ENCODE measurements at regions not wholly inside any gene's neighbourhood (a gene's known extent, or its start where the extent isn't known, plus 50 kb on each side); places are given as distances from the start of the nearest gene placed in this dataset.

DNA sequence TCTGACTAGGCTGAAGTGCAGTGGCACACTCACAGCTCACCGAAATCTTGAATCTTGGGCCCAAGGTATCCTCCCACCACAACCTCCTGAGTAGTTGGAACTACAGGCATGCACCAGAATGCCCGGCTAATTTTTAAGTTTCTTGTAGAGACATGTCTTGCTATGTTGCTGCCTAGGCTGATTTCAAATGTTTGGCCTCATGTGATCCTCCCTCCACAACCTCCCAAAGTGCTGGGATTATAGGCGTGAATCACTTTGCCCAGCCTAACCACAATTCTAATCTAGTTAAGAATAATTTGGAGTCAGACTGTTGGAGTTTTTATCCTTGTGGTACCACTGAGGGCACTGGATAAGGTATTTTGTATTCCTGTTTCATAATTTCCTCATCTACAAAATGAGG, 317.5 kb upstream of the AGA start:
- TF ChIP-seq, protein P1, sequence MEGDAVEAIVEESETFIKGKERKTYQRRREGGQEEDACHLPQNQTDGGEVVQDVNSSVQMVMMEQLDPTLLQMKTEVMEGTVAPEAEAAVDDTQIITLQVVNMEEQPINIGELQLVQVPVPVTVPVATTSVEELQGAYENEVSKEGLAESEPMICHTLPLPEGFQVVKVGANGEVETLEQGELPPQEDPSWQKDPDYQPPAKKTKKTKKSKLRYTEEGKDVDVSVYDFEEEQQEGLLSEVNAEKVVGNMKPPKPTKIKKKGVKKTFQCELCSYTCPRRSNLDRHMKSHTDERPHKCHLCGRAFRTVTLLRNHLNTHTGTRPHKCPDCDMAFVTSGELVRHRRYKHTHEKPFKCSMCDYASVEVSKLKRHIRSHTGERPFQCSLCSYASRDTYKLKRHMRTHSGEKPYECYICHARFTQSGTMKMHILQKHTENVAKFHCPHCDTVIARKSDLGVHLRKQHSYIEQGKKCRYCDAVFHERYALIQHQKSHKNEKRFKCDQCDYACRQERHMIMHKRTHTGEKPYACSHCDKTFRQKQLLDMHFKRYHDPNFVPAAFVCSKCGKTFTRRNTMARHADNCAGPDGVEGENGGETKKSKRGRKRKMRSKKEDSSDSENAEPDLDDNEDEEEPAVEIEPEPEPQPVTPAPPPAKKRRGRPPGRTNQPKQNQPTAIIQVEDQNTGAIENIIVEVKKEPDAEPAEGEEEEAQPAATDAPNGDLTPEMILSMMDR (IDR thresholded peaks at IDR 0.05; ENCODE audit: low read depth, low read length): no peak
- DNase-seq (ENCODE audit: low read depth, low spot score): no peak
- in situ Hi-C loops (cut with HindIII; ENCODE audit: low sequenced_read_pairs): no loop called here
- no peak overlapping the region for H3K4me3 ChIP-seq (ENCODE audit: low read depth, low read length)

DNA sequence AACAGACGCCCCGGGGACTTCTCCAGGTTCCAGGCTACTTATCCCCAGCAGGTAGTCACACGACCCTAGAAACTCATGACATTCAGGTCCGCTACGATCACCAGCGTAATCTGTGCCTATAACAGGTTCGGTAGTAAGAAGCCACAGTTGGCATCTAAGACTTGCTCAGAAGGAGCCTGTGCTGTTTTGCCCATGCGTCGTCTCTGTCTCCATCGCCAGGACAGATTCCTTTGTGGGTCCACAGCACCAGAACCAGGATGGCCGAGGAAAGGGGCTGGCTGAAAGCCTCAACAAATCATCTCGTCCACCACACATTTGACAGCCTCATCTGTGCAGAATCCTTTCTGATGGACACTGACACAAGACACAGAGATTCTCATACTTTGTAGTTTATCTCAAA, 319.5 kb upstream of the AGA start:
- in situ Hi-C loops (cut with HindIII; ENCODE audit: low sequenced_read_pairs): no loop called here
- TF ChIP-seq, protein P1 (IDR thresholded peaks at IDR 0.05; ENCODE audit: low read depth, low read length): no peak
- no peak for DNase-seq (ENCODE audit: low read depth, low spot score)
- no peak overlapping the region for H3K4me3 ChIP-seq (ENCODE audit: low read depth, low read length)

DNA sequence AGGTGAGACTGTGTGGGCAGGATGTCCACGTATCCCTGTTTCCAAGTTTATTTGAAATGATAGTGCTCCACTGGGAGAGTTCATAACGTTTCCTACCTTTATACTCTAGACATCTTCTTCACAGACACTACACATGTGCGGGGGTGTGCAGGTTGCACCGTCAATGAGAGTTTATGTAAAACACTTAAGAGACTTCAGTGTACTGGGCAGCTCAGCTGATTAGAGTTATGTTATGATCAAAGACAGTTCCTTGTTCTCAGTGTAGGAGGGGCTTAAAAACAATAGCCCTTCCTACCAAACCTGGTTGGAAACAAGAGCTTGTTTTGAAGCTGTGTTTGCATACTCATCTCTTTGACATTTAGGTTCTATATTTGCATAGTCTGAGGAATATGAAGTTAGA, 326.9 kb upstream of the AGA start:
- H3K4me3 ChIP-seq (ENCODE audit: low read depth, low read length): no peak overlapping the region
- TF ChIP-seq, protein P1 (IDR thresholded peaks at IDR 0.05; ENCODE audit: low read depth, low read length): no peak
- no peak for DNase-seq (ENCODE audit: low read depth, low spot score)
- in situ Hi-C loops (cut with HindIII; ENCODE audit: low sequenced_read_pairs): no loop called here

DNA sequence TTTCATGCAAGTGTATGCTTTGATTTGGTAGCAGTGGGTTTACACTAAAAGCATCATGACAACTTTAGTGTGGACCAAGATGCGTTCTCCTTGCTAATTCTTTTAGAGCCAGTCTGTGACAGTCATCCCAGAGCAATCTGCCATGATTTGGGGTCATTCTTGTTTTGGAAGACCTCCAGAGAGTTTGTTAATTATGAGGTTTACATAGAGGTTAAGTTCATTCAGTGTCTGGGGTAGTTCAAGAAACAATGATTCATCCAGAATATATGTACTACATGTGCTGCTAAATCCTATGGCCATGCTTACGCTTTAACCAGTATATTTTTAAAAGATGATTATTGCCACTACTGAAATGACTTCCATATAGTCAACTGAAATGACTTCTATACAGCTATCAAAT, 328.5 kb upstream of the AGA start:
- TF ChIP-seq, protein P1 (IDR thresholded peaks at IDR 0.05; ENCODE audit: low read depth, low read length): no peak
- no peak for DNase-seq (ENCODE audit: low read depth, low spot score)
- in situ Hi-C loops (cut with HindIII; ENCODE audit: low sequenced_read_pairs): no loop called here
- no peak overlapping the region for H3K4me3 ChIP-seq (ENCODE audit: low read depth, low read length)

DNA sequence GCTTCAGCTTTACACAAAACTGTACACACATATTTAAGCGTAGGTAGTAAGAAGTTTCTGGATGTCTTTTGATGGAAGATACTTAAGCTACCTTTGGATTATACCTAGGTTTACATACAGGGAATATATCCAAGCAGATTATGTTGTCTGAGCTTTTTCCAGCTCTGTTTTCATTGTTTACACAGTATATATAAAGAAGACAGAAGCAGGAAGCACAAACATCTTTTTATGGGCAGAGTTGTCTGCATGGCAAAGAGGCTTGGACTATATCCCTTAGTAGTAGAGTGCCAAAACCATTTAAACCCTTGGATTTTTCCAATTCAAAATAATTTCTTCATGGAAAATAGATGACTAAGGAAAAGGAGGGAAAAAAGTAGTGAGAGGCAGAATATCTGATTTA, 329.4 kb upstream of the AGA start:
- no peak for DNase-seq (ENCODE audit: low read depth, low spot score)
- TF ChIP-seq, protein P1 (IDR thresholded peaks at IDR 0.05; ENCODE audit: low read depth, low read length): no peak
- in situ Hi-C loops (cut with HindIII; ENCODE audit: low sequenced_read_pairs): no loop called here
- H3K4me3 ChIP-seq (ENCODE audit: low read depth, low read length): no peak overlapping the region

DNA sequence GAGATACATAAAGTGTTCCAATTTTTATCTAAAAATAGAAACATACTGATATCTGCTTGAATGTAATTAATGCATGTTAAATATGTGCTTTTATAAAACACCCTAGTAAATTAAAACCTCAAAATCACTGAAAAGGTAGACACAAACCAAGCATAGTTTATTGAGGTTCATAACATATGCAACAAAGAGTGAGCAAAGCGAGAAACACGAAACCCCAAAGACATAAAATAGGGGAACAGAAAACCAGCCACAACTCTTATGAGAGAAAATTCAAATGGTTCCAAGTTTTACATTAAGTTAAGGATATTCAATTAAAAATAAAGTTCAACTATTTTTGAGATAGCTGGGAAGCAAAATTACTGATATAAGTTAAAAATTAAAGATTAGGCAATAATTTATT, 336.4 kb upstream of the AGA start:
- no peak for DNase-seq (ENCODE audit: low read depth, low spot score)
- TF ChIP-seq, protein P1 (IDR thresholded peaks at IDR 0.05; ENCODE audit: low read depth, low read length): no peak
- in situ Hi-C loops (cut with HindIII; ENCODE audit: low sequenced_read_pairs): no loop called here
- H3K4me3 ChIP-seq (ENCODE audit: low read depth, low read length): no peak overlapping the region

DNA sequence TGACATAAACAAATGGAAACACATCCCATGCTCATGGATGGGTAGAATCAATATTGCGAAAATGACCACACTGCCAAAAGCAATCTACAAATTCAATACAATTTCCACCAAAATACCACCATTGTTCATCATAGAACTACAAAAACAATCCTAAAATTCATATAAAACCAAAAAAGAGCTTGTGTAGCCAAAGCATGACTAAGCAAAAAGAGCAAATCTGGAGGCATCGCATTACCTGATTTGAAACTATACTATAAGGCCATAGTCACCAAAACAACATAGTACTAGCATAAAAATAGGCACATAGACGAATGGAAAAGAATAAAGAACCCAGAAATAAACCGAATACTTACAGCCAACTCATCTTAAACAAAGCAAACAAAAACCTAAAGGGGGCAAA, 342.8 kb upstream of the AGA start:
- in situ Hi-C loops (cut with HindIII; ENCODE audit: low sequenced_read_pairs): no loop called here
- TF ChIP-seq, protein P1 (IDR thresholded peaks at IDR 0.05; ENCODE audit: low read depth, low read length): no peak
- no peak overlapping the region for H3K4me3 ChIP-seq (ENCODE audit: low read depth, low read length)
- no peak for DNase-seq (ENCODE audit: low read depth, low spot score)

Data from astrocyte of the spinal cord (primary cell).